Ascending aorta (tissue), 2 donors: ENCODE measurements at regions not wholly inside any gene's neighbourhood (a gene's known extent, or its start where the extent isn't known, plus 50 kb on each side); places are given as distances from the start of the nearest gene placed in this dataset.
A peak's percentile ranks its signal among the peaks of the same experiment; 100 is the strongest.

Experiments used
- DNase-seq, 2 donors: peaks; one replicate each; pipeline ENCODE4 v3.0.0-alpha.2; 2019; ENCODE audit warnings: low spot score in 2 of 2
- H3K27ac ChIP-seq, 2 donors: fragments of 200-600 bp; sonication (generic); one replicate each; pipeline ENCODE4 v1.5.1; 2016 to 2017; ENCODE audit warnings: mild to moderate bottlenecking in 1 of 2
- H3K27me3 ChIP-seq: fragments of 200-600 bp; sonication (generic); one replicate; pipeline ENCODE4 v1.5.1; 2017
- H3K36me3 ChIP-seq, 2 donors: fragments of 200-600 bp; sonication (generic); one replicate each; pipeline ENCODE4 v1.5.1; 2016
- H3K4me1 ChIP-seq, 2 donors: fragments of 200-600 bp; sonication (generic); one replicate each; pipeline ENCODE4 v1.5.1; 2016 to 2017; ENCODE audit warnings: mild to moderate bottlenecking in 1 of 2
- H3K4me3 ChIP-seq, 2 donors: fragments of 200-600 bp; sonication (generic); one replicate each; pipeline ENCODE4 v1.5.1; 2016 to 2017; ENCODE audit warnings: mild to moderate bottlenecking in 1 of 2
- H3K9me3 ChIP-seq, 2 donors: fragments of 200-600 bp; sonication (generic); one replicate each; pipeline ENCODE4 v1.5.1; 2016
- CTCF ChIP-seq, 3 experiments: fragments of 200-600 bp in 2 of 3; fragments of 450-650 bp in 1 of 3; sonication (generic) in 2 of 3; IDR thresholded peaks; one replicate each; pipeline ENCODE4 v1.5.1; 2016 to 2019; ENCODE audit warnings: antibody characterized with exemption in 3 of 3, mild to moderate bottlenecking in 1 of 3, moderate library complexity in 1 of 3
- intact Hi-C: fragments of 100-400 bp; cut with DNase I; formaldehyde crosslinking; loops from one replicate; pipeline ENCODE4 v1.15.1; 2023

DNA sequence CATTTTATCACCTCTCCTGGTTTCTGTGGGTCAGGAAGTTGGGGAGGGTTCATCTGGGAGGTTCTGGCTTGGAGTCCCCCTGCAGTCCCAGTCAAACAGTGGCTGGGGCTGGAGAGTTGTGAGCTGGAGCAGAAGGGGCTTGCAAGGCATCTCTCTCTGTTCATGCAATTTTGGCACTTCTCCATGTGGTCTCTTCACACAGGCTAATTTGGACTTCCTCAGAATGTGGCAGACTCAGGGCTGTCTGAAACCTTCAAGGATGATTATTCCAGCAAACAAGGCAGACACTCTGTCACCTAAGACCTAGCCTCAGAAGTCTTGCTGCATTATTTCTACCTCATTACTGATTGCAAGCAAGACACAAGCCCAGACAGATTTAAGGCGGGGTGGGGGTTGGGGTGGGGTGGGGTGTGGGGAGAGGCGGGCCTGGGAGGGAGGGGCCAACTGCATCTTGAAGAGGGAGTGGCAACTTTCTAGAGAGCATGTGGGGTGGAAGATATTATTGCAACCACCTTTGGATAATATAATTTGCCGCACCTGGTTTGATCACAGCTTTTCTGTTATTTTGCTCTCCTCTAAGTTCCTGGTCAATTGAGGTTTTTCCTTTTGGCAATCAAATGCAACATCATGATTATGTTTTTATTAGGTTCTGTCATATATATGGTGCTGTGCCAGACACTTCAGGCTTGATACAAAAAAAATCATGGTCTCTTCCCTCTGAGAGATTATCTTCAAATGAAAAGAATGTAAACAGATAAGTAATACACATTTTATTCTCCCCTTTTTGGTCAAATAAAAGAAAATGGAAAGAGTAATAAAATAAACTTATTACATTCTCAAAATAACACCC, 799.5 kb downstream of the RPA4 start:
- H3K27me3 ChIP-seq, result no peaks in the 10 kb centered on the region
- no peak for DNase-seq

GRCh38 chrX:97685753-97686152, 802.0 kb downstream of the RPA4 start:
- H3K4me3 ChIP-seq, result no peak overlapping the region
- no peaks in the 10 kb centered on the region for H3K9me3 ChIP-seq
- no peak for DNase-seq
- H3K4me1 ChIP-seq, result no peaks in the 10 kb centered on the region
- peak in 2 of 3 experiments; percentile 10 to 38 for TF ChIP-seq CTCF (IDR thresholded peaks at IDR 0.05)
- H3K27me3 ChIP-seq, result no peaks in the 10 kb centered on the region
- intact Hi-C loops, result no loop called here
- H3K27ac ChIP-seq, result no peak overlapping the region
- H3K36me3 ChIP-seq, result no peaks in the 10 kb centered on the region

More for the DNA sequence above, 799.5 kb downstream of the RPA4 start:
- no peak overlapping the region for H3K4me3 ChIP-seq
- H3K9me3 ChIP-seq, result no peaks in the 10 kb centered on the region
- no peaks in the 10 kb centered on the region for H3K4me1 ChIP-seq
- intact Hi-C loops, result no loop called here
- H3K27ac ChIP-seq, result no peak overlapping the region
- no peak for TF ChIP-seq CTCF (IDR thresholded peaks at IDR 0.05)
- no peaks in the 10 kb centered on the region for H3K36me3 ChIP-seq

GRCh38 chrX:97691901-97692455, 808.3 kb downstream of the RPA4 start:
- TF ChIP-seq CTCF (IDR thresholded peaks at IDR 0.05), result no peak
- no peaks in the 10 kb centered on the region for H3K36me3 ChIP-seq
- no peak overlapping the region for H3K4me3 ChIP-seq
- H3K27me3 ChIP-seq, result no peaks in the 10 kb centered on the region
- no peaks in the 10 kb centered on the region for H3K9me3 ChIP-seq
- DNase-seq, result no peak
- no peaks in the 10 kb centered on the region for H3K4me1 ChIP-seq
- intact Hi-C loops, result no loop called here
- H3K27ac ChIP-seq, result no peak overlapping the region

GRCh38 chrX:97692575-97692974, 808.9 kb downstream of the RPA4 start:
- H3K9me3 ChIP-seq, result no peaks in the 10 kb centered on the region
- no peaks in the 10 kb centered on the region for H3K4me1 ChIP-seq
- H3K27me3 ChIP-seq, result no peaks in the 10 kb centered on the region
- DNase-seq, result no peak
- TF ChIP-seq CTCF (IDR thresholded peaks at IDR 0.05), result no peak
- no peaks in the 10 kb centered on the region for H3K36me3 ChIP-seq
- H3K27ac ChIP-seq, result no peak overlapping the region
- intact Hi-C loops, result no loop called here
- H3K4me3 ChIP-seq, result no peak overlapping the region

- H3K27ac ChIP-seq, result no peak overlapping the region
- no peaks in the 10 kb centered on the region for H3K27me3 ChIP-seq
- no peaks in the 10 kb centered on the region for H3K36me3 ChIP-seq
- intact Hi-C loops, result no loop called here
- no peaks in the 10 kb centered on the region for H3K9me3 ChIP-seq
- no peaks in the 10 kb centered on the region for H3K4me1 ChIP-seq
- DNase-seq, result no peak
- no peak for TF ChIP-seq CTCF (IDR thresholded peaks at IDR 0.05)
- H3K4me3 ChIP-seq, result no peak overlapping the region
Measured at GRCh38 chrX:97700547-97700946, 816.8 kb downstream of the RPA4 start.
